HG02885 (cell line): ENCODE measurements at regions not wholly inside any gene's neighbourhood (a gene's known extent, or its start where the extent isn't known, plus 50 kb on each side); places are given as distances from the start of the nearest gene placed in this dataset.

Experiments
- ATAC-seq: cut with Tn5 transposase; IDR thresholded peaks from one replicate; pipeline ENCODE4 v1.9.1; 2021; ENCODE audit warnings: mild to moderate bottlenecking; ENCODE audit not compliant: unreplicated experiment, poor library complexity

DNA sequence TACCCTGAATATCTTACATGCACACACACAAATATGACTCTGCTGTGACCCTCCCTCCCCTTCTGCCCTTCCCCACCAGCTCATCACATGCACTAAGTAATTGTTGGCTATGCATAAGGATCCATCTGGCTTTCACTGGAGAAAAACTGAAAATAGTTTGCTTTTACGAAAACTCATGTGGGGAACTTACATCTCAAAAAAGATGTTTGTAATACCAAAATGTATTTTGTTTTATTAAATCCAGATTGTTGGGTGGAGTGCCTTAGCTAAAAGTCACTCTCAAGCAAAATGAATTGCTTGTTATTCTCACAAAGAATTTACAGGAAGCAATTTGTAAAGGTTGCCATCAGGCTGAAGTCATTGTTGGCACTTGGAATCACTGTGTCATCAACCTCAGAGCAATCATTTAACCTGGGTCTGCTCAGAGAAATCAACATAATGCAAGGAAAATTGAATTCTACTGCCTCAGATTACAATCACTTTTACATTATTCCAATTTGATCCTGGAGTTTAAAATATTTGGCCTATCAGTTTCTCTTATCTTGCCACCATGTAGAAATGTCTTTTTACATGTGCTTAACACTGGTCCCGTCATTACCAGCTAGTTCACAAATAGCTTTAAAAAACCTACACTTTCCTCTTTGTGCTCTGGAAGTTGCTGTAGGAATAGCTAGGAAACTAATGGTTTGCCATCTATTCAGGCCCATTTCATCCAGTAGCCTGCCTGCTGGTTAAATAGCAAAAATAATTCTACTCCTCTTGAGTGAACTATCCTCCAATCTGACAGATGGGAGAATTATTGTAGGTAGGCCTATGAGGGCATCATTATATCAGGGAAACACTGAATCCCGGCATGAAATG, 90.3 kb upstream of the TMEM17 start:
- ATAC-seq, result no peak

DNA sequence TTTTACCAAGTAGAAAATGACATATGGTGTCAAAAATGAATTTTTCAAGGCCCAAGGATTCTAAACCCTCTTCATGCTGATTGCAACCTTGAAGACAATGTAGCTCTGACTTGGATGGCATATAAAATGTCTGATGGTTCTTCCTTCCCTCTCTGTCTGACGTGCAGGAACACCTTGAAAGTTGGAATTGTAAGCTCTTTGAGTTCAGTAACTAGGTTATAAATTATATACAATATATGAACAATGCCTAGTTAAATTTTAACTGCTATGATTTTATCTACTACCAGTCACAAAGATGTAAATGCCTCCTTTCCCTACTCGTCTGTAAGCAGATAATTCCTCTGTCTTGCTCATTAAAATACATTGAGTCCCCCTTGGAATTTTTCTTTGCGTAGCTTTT, 89.5 kb upstream of the TMEM17 start:
- ATAC-seq, result no peak

DNA sequence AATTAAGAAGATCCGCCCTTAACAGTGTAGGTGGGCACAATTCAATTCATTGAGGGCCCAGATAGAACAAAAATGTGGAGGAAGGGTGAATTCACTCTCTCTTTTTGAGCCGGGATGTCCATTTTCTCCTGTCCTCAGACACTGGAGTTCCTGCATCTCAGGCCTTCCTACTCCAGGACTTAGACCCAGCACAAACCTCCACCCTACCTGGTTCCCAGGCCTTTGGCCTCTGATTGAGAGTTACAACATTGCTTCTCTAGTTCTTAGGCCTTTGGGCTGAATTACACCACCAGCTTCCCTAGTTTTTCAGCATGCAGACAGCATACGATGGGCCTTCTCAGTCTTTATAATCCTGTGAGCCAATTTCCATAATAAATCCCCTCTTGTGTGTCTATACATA, 87.8 kb upstream of the TMEM17 start:
- ATAC-seq, result no peak

DNA sequence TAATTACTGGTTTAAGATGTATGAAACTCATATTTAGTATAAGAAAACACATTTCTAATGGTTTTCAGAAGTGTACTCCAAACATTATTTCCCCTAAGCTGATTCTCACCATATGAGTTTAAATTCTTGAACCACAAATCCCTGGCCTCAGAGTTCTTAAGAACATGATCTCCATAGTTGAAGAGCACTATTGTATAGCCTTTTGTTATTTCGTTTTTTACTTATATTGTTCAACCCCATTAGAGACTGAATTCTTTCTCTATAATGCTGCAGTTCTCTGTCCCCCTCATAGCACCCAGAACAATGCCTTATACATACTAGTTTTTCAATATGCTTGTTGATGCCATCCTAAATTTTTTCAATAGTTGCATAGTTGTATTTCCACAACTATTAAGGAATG, 85.5 kb upstream of the TMEM17 start:
- no peak for ATAC-seq

DNA sequence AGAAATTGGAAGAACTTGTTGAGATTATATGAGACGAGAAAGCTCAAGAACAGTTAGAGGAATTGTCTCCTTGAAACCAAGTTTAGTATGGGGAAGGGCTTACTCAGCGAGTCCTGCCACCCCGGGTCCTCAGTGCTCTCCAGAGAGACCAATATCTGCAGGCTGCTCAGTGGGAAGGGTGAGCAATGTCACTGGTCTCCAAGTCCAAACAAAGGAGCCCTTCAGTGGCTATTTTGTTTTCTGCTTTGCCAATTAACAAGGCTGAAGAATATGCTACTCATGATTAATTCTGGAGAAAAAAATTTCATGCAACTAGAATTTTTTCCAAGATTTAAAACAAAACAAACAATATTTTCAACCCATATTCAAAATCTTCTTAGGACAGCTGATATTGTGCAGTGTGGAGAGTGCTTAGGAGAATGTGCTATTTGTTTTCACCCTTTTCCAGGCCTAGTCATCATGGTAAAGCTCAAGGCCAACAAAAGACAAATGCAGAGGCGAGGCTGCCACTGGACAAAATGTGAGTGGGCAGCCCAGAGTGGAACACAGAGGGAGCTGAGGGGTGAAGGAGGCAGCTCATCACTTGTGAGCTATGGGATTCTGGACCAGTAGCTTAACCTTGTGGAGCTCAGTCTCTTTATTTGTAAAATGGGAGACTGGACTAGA, 83.8 kb upstream of the TMEM17 start:
- no peak for ATAC-seq

DNA sequence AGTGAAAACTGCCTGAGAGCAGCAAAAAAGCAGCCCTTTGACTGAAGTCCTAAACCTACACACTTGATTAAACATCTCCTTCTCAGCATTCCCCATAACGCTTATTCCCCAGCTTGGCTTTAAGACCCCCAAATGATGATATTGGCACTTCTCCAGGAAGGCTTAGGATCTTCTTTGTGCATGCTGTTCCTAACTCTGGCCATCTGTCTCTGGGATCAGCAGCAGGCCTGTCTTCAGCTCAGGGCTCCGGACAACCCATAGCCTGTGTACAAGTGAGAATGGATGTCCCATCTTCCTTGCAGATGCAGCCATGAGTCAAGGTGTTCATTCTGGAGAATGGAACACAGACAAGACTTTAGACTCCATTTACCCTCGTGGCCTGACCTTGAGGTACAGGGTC, 81.6 kb upstream of the TMEM17 start:
- ATAC-seq, result no peak

DNA sequence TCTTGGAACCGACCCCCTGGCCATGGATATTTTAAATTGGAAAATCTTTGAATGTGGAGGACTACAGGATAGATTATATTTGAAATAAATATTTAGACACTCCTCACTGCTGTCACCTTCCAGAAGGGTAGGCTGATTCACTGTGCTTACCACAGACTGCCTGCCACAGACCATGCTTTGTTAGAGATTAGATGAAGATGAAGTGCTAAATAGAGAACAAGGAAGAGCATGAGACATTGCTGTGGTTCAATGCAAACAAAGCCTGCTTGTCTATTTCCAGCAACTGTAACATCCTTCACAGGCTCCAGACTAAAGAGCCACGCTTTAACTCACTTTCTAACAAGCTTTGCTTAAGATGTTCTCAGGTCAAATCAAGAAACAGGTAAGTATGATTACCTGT, 81.0 kb upstream of the TMEM17 start:
- peak; percentile 57 for ATAC-seq

DNA sequence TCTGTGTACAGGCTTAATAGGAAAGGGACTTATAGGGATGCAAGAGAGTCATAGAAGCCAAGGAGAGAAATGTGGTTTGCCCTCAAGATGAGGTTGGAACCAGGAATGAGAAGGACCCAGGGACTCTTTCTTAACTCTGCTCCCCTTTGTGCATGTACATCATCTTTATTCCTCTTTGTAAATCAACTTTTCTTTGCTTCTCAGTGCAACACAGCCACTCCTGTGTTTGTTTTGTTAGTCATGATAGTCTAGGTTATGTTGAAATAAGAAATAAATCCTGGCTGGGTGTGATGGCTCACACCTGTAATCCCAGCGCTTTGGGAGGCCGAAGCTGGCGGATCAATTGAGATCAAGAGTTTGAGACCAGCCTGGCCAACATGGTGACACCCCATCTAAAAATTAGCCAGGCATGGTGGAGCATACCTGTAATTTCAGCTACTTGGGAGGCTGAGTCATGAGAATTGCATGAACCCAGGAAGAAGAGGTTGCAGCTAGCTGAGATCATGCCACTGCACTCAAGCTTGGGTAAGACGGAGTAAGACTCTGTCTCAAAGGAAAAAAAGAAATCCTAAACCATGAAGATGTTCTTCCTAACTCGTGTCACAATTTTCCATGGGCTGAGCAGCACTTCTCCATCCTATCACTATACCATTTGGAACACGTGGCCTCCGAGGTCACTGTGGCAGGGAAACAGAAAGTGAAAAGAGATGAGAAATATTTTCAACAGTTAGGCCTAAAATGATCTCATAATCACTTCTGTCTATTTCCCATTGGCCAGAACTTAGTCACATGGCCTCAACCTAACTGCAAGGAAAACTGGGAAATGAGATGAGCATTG, 73.0 kb upstream of the TMEM17 start:
- ATAC-seq, result no peak

DNA sequence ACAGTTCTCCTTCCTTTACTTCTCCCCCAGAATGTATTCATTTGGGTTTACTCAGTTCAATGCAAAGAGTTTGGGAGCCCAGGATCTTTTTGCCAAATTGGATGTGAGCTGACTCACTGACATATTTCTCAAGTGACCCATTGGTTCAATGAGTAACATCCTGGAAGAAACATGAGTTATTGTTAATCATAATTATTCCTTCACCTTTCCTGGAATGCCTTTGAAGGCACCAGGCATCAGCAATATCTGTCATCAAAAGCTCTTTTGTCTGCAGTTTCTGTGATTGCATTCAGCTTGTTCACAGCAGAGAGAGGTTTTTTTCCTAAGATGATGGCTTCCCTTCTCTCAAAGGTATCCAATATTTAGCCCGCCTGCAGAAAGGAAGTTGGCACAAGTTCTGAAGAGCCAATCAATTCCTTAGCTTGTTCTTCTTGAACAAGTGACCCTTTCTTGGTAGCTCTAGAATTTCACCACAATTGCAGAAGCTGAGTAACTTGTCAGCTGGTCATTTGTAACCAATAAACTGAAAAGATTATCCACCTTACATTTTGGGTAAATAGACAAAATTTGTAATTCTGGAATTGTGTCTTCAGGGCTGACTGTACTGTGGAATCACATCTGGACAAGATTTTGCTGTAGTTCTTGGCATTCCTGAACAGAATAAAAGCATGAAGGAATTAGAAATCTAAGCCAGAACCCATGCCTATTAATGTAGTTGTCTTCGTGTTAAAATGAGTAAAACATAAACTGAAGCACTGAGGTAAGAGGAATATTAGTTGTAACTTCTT, 72.2 kb upstream of the TMEM17 start:
- ATAC-seq, result no peak

DNA sequence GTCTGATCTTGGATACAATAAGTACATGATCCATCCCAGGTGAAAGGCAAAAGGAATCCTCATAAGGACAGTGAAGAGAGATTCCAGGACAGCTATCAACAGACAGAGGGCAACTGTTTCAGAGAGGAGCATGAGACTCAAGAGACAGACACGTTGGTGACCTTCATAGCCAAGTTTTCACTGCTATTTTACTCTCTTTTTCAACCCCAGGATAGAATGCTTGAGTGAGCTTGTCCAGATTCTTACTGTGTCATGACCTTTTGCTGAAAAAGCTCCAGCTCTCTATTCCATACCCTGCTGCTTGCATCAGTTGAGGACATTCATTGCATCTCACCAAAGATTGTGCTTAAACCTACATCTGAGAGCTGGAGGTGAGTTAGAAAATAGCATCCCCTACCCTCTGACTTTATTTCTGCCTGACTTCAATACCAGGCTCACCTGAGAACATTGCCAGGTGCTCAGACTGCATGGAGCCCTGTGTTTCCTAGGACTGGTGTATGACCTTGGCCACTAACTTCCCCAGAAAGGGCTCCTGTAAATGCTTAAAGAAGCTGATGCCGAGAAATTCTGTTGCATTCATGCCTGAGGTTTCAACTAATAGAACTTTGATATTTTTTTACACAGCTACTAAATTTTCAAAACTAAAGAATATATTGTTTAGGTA, 70.4 kb upstream of the TMEM17 start:
- ATAC-seq, result no peak

DNA sequence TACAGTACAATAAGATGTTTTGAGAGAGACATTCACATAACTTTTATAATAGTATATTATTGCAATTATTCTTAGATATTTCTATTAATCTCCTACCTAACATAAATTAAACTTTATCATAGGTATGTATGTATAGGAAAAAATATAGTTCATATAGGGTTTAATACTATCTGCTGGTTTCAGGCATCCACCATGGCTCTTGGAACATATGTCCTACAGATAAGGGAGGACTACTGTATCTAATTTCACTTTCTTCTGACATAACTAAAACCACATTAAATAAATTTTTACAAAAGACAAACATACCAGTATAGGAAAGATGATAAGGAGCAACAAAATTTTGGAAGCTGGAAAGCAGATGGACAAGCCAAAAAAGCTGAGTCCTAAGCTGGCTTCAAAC, 67.9 kb upstream of the TMEM17 start:
- ATAC-seq, result no peak

DNA sequence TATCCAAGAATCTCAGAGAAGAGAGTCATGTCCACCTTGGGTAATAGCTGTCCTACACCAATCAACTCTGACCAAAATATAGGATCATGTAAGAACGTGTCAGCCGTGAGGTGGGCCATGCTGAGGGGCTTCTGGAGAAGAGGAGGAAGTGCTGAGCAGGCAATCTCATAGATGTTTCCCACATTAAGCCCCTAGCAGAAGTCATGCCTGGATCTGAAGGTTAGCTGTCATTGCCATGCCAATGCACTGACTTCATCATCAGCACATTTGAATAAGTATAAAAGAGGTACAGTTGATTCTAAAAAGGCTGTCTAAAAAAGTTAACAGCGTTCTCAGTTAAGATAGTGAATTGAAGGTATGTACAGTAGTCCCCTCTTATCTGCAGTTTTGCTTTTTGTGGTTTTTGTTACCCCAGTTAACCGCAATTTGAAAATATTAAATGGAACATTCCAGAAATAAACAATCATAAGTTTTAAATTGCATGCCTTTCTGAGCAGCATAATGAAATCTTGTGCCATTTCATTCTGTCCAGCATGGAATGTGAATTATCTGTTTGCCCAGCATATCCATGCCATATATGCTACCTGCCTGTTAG, 67.2 kb upstream of the TMEM17 start:
- no peak for ATAC-seq

DNA sequence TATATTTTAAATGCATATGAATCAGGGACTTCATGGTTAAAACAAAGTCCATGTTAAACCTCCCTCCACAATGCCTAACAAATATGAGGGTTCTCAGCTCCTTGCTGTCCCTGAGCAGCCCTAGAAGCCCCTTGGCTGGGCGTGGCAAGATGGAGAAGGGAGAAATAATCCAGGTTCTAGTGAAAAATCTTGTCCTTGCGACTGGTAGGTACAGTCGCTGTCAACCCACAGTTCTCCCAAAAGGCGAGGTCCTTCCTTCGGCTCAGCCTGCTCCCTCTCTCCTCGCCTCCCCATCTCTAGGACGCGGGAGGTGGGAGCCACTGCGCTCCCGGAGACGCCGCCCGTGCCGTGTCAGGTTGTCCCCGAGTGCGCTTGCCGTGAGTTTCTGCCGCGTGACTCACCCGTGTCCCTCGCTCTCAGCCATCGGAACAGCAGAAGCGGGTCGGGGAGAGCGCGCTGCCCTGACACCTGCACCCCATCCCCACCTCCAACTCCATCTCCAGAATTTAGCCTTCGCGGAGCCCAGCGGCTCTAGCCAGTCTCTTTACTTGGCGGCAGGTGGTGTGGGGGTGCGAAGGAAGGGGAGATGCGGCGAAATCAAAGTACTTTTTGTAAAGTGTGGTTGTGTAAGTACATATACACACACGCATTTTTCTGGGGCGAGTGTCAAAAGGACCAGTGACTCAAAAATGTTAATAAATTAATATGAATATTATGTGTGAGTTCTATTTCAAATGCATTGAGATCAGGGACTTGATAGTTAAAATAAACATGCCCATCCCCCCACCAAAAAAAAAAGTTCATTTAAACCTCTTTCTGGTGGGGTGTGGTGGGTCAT, 65.1 kb upstream of the TMEM17 start:
- no peak for ATAC-seq

DNA sequence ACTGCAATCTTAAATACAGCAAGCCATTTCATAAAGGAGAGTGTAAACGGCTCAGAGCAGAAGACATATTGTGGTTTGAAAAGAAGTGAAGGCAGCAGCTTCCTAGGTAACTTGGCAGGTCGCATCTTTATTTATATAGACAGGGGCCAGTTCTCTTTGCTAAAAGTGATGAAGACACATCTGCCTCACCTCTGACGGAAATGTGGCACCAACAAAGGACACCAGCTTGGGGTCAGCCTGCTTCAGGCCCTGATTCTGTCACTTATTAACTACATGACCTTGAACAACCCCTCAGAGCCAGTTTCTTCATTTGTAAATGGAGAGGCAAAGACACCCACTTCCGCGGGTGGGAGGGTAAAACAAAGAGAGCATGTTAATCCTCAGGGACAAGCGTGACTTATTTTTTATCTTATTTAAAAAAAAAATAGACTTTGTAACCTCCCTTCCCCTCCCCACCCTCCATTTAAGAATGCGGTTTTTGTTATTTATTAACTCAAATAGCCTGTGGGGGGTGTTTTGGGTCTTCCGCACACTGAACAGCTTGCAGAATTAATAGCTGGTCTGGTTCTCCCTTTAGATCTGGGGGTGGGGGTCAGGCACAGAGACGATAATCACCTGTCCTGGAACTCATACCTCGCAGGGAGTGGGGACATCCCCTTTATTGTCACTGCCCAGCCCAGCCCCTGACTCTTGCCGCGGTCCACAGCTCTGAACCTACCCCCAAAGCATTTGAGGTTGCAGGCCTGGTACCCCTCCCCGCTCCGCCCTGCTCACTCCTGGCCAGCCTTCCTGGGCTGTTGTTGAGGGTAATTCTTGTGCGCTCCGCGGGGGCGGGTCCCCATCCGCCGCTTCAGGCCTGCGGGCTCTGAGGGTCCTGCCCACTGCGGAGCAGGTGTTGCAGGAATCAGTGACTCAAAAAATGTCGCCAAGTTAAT, 64.2 kb upstream of the TMEM17 start:
- ATAC-seq, result no peak

DNA sequence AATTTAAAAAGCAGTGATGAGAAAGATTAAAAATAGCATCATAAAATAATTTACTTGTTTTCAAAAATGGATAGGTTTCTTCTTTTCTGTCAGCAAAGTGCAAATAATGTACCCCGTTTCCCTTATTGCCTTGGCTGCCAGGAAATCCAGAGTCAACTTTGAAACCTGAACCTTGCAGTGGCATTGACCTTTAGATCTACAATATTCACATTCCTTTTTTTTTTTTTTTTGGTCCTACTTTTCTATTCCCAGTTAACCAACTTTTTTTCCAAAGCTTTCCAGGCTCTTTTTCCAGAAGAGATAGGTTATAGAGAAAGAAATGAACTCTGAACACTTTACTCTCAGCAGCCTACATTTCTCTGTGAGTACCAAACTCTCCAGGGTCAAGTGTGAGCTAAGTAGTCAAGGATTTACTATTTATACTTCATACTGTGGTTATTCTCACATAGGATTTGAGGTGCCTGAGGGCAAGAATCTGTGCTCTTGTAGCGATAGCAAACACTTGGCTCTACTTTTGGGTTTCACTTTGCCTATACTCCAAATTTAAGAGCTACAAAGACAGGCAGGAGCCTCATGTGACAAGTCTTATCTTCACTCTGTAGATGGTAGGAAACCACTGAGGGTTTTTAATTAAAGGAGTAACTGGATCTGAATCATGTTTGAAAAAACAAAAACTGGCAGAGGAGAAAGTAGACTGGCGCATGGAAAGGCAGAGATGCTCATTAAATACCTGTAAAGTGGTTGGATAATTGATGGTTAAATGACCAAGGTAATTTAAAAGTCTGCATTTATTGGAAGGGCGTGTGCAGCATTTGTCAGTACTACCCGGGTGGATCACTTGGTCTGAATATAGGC, 63.2 kb upstream of the TMEM17 start:
- no peak for ATAC-seq

DNA sequence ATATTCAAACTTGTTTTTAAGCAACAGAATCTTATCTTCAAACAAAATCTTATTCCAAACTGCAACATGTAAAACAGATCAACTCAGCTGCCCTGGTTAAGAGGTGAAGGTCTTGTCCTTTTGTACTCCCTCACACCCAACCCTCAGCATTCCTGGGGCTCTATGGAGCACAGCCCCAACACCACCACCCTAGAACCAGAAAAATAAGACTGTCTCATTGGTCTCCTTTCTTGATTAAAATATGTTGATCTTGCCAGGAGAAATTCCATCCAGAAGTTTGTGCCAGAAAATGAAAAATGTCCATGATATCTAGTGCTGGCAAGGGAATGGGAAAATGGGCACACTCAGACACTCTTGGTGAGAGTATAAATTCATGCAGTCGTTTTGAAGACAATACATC, 62.1 kb upstream of the TMEM17 start:
- ATAC-seq, result no peak

DNA sequence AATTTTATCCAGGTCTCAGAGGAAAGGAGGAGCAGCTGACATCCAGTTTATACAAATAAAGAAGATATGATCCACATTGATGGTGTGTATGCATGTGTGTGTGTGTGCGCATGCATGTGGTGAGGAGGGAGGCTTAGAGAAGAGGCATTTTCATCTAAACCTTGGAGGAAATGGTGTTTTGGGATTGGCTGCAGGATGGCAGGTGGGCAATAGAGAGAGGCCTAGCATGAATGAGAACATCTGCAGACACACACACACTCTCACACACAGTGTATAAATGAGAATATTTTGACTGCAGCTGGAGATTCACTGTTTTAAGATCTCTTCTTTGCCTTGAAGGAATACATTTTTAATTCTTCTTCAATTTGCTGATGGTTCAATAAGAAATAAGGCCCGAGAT, 61.7 kb upstream of the TMEM17 start:
- no peak for ATAC-seq
